ENCODE measurements at regions not wholly inside any gene's neighbourhood (a gene's known extent, or its start where the extent isn't known, plus 50 kb on each side); places are given as distances from the start of the nearest gene placed in this dataset.

- no peak for DNase-seq
- Histone ChIP-seq H3K36me3 (ENCODE audit: low read depth) (no peaks in the 10 kb centered on the region), H3K4me3 (no peak overlapping the region), H3K4me1 (ENCODE audit: low read depth) (no peaks in the 10 kb centered on the region), H3K9me3 (peaks cover 43% of the 10 kb centered on the region)
- intact Hi-C loops (cut with DNase I, micrococcal nuclease): no loop called here
- ATAC-seq: no peak
- TF ChIP-seq CTCF (IDR thresholded peaks at IDR 0.05): no peak
These were observed 570.5 kb upstream of the SOX11 start for GRCh38 chr2:5121642-5122041.

GRCh38 chr2:5123582-5124196 lies 568.5 kb upstream of the SOX11 start:
- H3K4me3 ChIP-seq: no peak overlapping the region
- no peaks in the 10 kb centered on the region for H3K4me1 ChIP-seq (ENCODE audit: low read depth)
- ATAC-seq (no peak), DNase-seq (no peak)
- H3K36me3 ChIP-seq (ENCODE audit: low read depth): no peaks in the 10 kb centered on the region
- intact Hi-C loops (cut with DNase I, micrococcal nuclease): no loop called here
- no peak for TF ChIP-seq CTCF (IDR thresholded peaks at IDR 0.05)
- peaks cover 54% of the 10 kb centered on the region for H3K9me3 ChIP-seq

- ATAC-seq (no peak), DNase-seq (no peak)
- Histone ChIP-seq H3K4me3 (no peak overlapping the region), H3K9me3 (peaks cover 58% of the 10 kb centered on the region), H3K36me3 (ENCODE audit: low read depth) (no peaks in the 10 kb centered on the region), H3K4me1 (ENCODE audit: low read depth) (no peaks in the 10 kb centered on the region)
- intact Hi-C loops (cut with DNase I, micrococcal nuclease): no loop called here
- no peak for TF ChIP-seq CTCF (IDR thresholded peaks at IDR 0.05)
These were observed 567.0 kb upstream of the SOX11 start for GRCh38 chr2:5125017-5125730.

- no peak for ATAC-seq
- Histone ChIP-seq H3K4me1 (ENCODE audit: low read depth) (no peaks in the 10 kb centered on the region), H3K36me3 (ENCODE audit: low read depth) (no peaks in the 10 kb centered on the region), H3K4me3 (no peak overlapping the region), H3K9me3 (peaks cover 33% of the 10 kb centered on the region)
- intact Hi-C loops (cut with DNase I, micrococcal nuclease): no loop called here
- TF ChIP-seq CTCF (IDR thresholded peaks at IDR 0.05): no peak
- no peak for DNase-seq
These were observed 559.9 kb upstream of the SOX11 start for GRCh38 chr2:5132281-5132680.

- no peak for DNase-seq
- H3K36me3 ChIP-seq (ENCODE audit: low read depth): no peaks in the 10 kb centered on the region
- no peaks in the 10 kb centered on the region for H3K4me1 ChIP-seq (ENCODE audit: low read depth)
- no peak overlapping the region for H3K4me3 ChIP-seq
- intact Hi-C loops (cut with DNase I, micrococcal nuclease): no loop called here
- TF ChIP-seq CTCF (IDR thresholded peaks at IDR 0.05): no peak
- H3K9me3 ChIP-seq: peaks cover 36% of the 10 kb centered on the region
- no peak for ATAC-seq
These were observed 551.8 kb upstream of the SOX11 start for GRCh38 chr2:5140347-5140746.
